ENCODE measurements at regions not wholly inside any gene's neighbourhood (a gene's known extent, or its start where the extent isn't known, plus 50 kb on each side); places are given as distances from the start of the nearest gene placed in this dataset.

- no peak for TF ChIP-seq POLR2AphosphoS5 (IDR thresholded peaks at IDR 0.05)
- no peak for TF ChIP-seq CTCF (IDR thresholded peaks at IDR 0.05)
- no peak for TF ChIP-seq POLR2A (IDR thresholded peaks at IDR 0.05)
Measured at GRCh38 chr6:100322886-100323285, 141.8 kb downstream of the SIM1 start.

Measured in prostate gland (tissue), 2 donors.